UCSD-AML1 (cell line): ENCODE measurements at regions not wholly inside any gene's neighbourhood (a gene's known extent, or its start where the extent isn't known, plus 50 kb on each side); places are given as distances from the start of the nearest gene placed in this dataset.
"Not testable (repeated sequence)": the region's sequence is repeated elsewhere in the genome, so short reads cannot be mapped to it uniquely, and the experiment has no call there.

Experiments used
- DNase-seq: peaks from one replicate; lab custom pipeline; 2025; ENCODE audit not compliant: unreplicated experiment; lab: John Stamatoyannopoulos, UW

- DNase-seq: not testable (repeated sequence)
Observed at GRCh38 chr21:25531538-25532250, 75.6 kb downstream of the MRPL39 start.

- DNase-seq: no peak
Observed at GRCh38 chr21:25528515-25528914, 78.8 kb downstream of the MRPL39 start.

GRCh38 chr21:25518491-25518911, 88.8 kb downstream of the MRPL39 start:
- no peak for DNase-seq

- no peak for DNase-seq
Observed at GRCh38 chr21:25515484-25516405, 91.5 kb downstream of the MRPL39 start.

- DNase-seq: no peak
Observed at GRCh38 chr21:25513810-25514209, 93.5 kb downstream of the MRPL39 start.

GRCh38 chr21:25512095-25513081, 94.9 kb downstream of the MRPL39 start:
- DNase-seq: no peak

GRCh38 chr21:25509862-25510261, 97.4 kb downstream of the MRPL39 start:
- DNase-seq: no peak

- no peak for DNase-seq
Observed at GRCh38 chr21:25508364-25508763, 98.9 kb downstream of the MRPL39 start.

GRCh38 chr21:25507522-25507921, 99.8 kb downstream of the MRPL39 start:
- no peak for DNase-seq

GRCh38 chr21:25506887-25507286, 100.4 kb downstream of the MRPL39 start:
- DNase-seq: no peak

- DNase-seq: no peak
Observed at GRCh38 chr21:25506261-25506660, 101.0 kb downstream of the MRPL39 start.

GRCh38 chr21:25503981-25504380, 103.3 kb downstream of the MRPL39 start:
- DNase-seq: no peak

- DNase-seq: peak; percentile 21
Observed at GRCh38 chr21:25501996-25502665, 105.2 kb downstream of the MRPL39 start.

- DNase-seq: no peak
Observed at GRCh38 chr21:25501462-25501861, 105.8 kb downstream of the MRPL39 start.

GRCh38 chr21:25500598-25500997, 106.7 kb downstream of the MRPL39 start:
- DNase-seq: no peak

GRCh38 chr21:25496825-25497482, 110.3 kb downstream of the MRPL39 start:
- DNase-seq: no peak

GRCh38 chr21:25494804-25495203, 112.5 kb downstream of the MRPL39 start:
- DNase-seq: no peak

- no peak for DNase-seq
Observed at GRCh38 chr21:25493722-25494121, 113.6 kb downstream of the MRPL39 start.

- no peak for DNase-seq
Observed at GRCh38 chr21:25491267-25491666, 116.0 kb downstream of the MRPL39 start.

- no peak for DNase-seq
Observed at GRCh38 chr21:25490742-25491141, 116.5 kb downstream of the MRPL39 start.
